ENCODE measurements at regions not wholly inside any gene's neighbourhood (a gene's known extent, or its start where the extent isn't known, plus 50 kb on each side); places are given as distances from the start of the nearest gene placed in this dataset.

GRCh38 chr17:34201225-34201624 lies 53.9 kb upstream of the CCL2 start:
- no peak for DNase-seq (ENCODE audit: low read depth in 3 of 3, low spot score in 1 of 3)

DNA sequence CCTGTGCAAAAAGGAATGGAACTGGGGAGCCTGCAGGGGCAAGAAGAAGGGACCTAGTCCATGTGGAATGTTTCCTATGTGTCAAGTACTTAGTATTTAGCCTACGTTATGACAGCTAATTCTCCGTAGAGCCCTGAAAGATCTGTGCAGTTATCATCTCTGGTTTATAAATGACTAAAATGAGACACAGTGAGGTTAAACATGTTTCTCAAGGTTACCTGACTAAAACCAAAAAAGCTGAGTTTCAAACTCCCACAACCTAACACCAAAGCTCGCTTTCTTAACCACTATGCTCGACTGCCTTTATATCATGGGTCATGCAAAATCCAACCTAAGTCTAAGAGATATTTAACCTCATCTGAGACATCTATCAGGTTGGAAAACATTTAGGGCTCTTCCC lies 53.3 kb upstream of the CCL2 start:
- no peak for DNase-seq (ENCODE audit: low read depth in 3 of 3, low spot score in 1 of 3)

DNA sequence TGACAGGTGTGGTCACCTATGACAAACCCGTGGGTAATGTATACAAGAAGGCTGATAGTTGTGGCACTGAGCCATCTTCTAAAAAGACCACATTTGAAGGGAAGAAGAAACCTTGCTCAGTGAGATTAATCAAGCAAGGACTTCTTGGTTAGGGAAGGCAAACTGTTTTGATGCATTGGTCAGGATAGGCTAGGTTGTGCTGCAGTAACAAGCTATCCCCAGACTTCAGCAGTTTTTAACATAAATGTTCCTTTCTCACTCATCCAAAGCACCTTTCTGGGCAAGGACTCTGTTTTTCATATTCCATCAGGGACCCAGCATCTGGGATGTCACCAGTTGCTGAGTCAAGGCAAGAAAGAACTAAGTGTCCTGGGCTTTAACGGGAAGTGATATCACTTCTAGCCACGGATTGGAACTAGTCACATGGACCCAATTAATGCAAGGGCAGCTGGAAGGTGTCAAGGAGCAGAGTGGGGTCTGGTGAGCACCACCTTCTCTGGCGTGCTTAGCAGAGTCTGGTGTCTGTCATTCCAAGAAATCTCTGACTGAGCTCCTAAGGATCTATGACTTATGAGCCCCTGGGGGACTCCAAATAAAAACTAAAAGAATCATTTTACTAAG lies 52.0 kb upstream of the CCL2 start:
- no peak for DNase-seq (ENCODE audit: low read depth in 3 of 3, low spot score in 1 of 3)

- DNase-seq (ENCODE audit: low read depth in 3 of 3, low spot score in 1 of 3) = no peak
Measured at GRCh38 chr17:34204402-34204801, 50.7 kb upstream of the CCL2 start.

Measured in stimulated activated CD4-positive, alpha-beta T cell treated with anti-CD3 and anti-CD28 coated beads, TNF-alpha, amount 100 ng/mL, for 1 hour (primary cell).